ENCODE measurements at regions not wholly inside any gene's neighbourhood (a gene's known extent, or its start where the extent isn't known, plus 50 kb on each side); places are given as distances from the start of the nearest gene placed in this dataset.

GRCh38 chr4:111556141-111556781 lies 589.0 kb upstream of the FAM241A start:
- Histone ChIP-seq H3K23me2 (ENCODE audit: low read depth, low read length) (no peaks in the 10 kb centered on the region), H3K9me3 (ENCODE audit: insufficient read depth in 2 of 2, low read depth in 1 of 2, low read length in 1 of 2) (no peaks in the 10 kb centered on the region), H2BK12ac (ENCODE audit: low read depth, low read length) (no peak overlapping the region), H2AK5ac (ENCODE audit: low read depth, low read length) (no peak overlapping the region), H2AFZ (ENCODE audit: low read length) (no peak overlapping the region), H3K18ac (ENCODE audit: extremely low read depth, low read length) (no peak overlapping the region), H3K56ac (replicated peaks; ENCODE audit: insufficient read length, low read depth, low read length) (no peak overlapping the region), H4K5ac (ENCODE audit: insufficient read length, low read depth, low read length) (no peak overlapping the region), H3K79me1 (ENCODE audit: low read depth, low read length) (no peaks in the 10 kb centered on the region), H2BK5ac (ENCODE audit: low read depth, low read length) (no peak overlapping the region), H3K23ac (ENCODE audit: insufficient read length) (no peak overlapping the region), H4K20me1 (replicated peaks in 1 of 2; ENCODE audit: control insufficient read depth in 1 of 2, insufficient read depth in 2 of 2, low read length in 2 of 2) (no peaks in the 10 kb centered on the region), H3K4ac (replicated peaks; ENCODE audit: insufficient read length, low read depth, low read length) (no peak overlapping the region), H2BK120ac (replicated peaks; ENCODE audit: low read depth, low read length) (no peak overlapping the region), H2BK20ac (ENCODE audit: low read length) (no peak overlapping the region), H4K91ac (replicated peaks; ENCODE audit: insufficient read length, low read length) (no peak overlapping the region), H3K4me3 (ENCODE audit: extremely low read depth in 1 of 4, insufficient read depth in 2 of 4, low read depth in 3 of 4, low read length in 4 of 4) (no peak overlapping the region), H3K9ac (replicated peaks in 1 of 4; ENCODE audit: extremely low read depth in 1 of 4, low read depth in 3 of 4, low read length in 3 of 4) (no peak overlapping the region), H3K4me1 (replicated peaks in 1 of 4; ENCODE audit: control insufficient read depth in 3 of 4, insufficient read depth in 4 of 4, low read length in 3 of 4) (no peaks in the 10 kb centered on the region), H3K14ac (ENCODE audit: insufficient read length) (no peak overlapping the region), H2BK15ac (ENCODE audit: low read length) (no peak overlapping the region), H3K27ac (ENCODE audit: low read depth, low read length) (no peak overlapping the region), H3K4me2 (ENCODE audit: insufficient read depth in 1 of 2, low read depth in 2 of 2, low read length in 2 of 2) (no peak overlapping the region), H4K8ac (ENCODE audit: extremely low read depth, insufficient read depth, low read length) (no peak overlapping the region), H3K79me2 (ENCODE audit: control insufficient read depth in 1 of 2, insufficient read depth in 2 of 2, low read length in 2 of 2) (no peaks in the 10 kb centered on the region), H3K27me3 (replicated peaks in 1 of 4; ENCODE audit: control insufficient read depth in 3 of 4, extremely low read depth in 1 of 4, insufficient read depth in 3 of 4, low read length in 3 of 4) (no peaks in the 10 kb centered on the region), H3K36me3 (ENCODE audit: control insufficient read depth in 2 of 4, insufficient read depth in 4 of 4, low read length in 3 of 4) (no peaks in the 10 kb centered on the region)
- TF ChIP-seq CTBP2 (IDR thresholded peaks at IDR 0.05; ENCODE audit: borderline replicate concordance, insufficient read depth, insufficient read length, low read length) (no peak), TCF12 (IDR thresholded peaks at IDR 0.05; ENCODE audit: low read depth, low read length) (no peak), TAF1 (IDR thresholded peaks at IDR 0.05; ENCODE audit: low read depth, low read length) (no peak), CBX8 (IDR thresholded peaks at IDR 0.05; ENCODE audit: borderline replicate concordance, low read depth, low read length) (no peak)
- POLR2A ChIA-PET (ENCODE audit: partially characterized antibody), result no interaction called here
- FAIRE-seq (no peak), DNase-seq (ENCODE audit: low read depth in 1 of 2, low spot score in 2 of 2) (no peak)
- CTCF ChIA-PET (ENCODE audit: partially characterized antibody), result no interaction called here
- 95% methylated on average over 5 of the region's 5 CpGs; no CpG with 5 or more reads in 1 of the 2 experiments for WGBS, 2 experiments (ENCODE audit: extremely low coverage in 1 of 2, insufficient coverage in 1 of 2, insufficient read length in 1 of 2, insufficient replicate concordance in 2 of 2, low coverage in 1 of 2, low lambda C conversion rate in 2 of 2, missing lambda C conversion rate in 1 of 2)
